Ovary (tissue), 7 donors: ENCODE measurements at regions not wholly inside any gene's neighbourhood (a gene's known extent, or its start where the extent isn't known, plus 50 kb on each side); places are given as distances from the start of the nearest gene placed in this dataset.

ENCODE experiments used
- DNase-seq, 5 donors: peaks; one replicate each; pipeline ENCODE4 v3.0.0-alpha.2; 2019 to 2020
- H3K27ac ChIP-seq, 2 donors: fragments of 200-600 bp; one replicate each; pipeline versions ENCODE4 v1.5.1 to v1.8.0; 2019 to 2022
- H3K27me3 ChIP-seq: fragments of 200-600 bp; one replicate; pipeline ENCODE4 v1.8.0; 2022
- H3K36me3 ChIP-seq: fragments of 200-600 bp; sonication (generic); one replicate; pipeline ENCODE4 v1.5.1; 2019
- H3K4me1 ChIP-seq: one replicate; pipeline ENCODE4 v1.8.1; 2013; ENCODE audit warnings: mild to moderate bottlenecking, moderate library complexity; ENCODE audit not compliant: insufficient read depth
- H3K4me3 ChIP-seq: fragments of 200-600 bp; sonication (generic); one replicate; pipeline ENCODE4 v1.5.1; 2017
- H3K9me3 ChIP-seq, 2 donors: fragments of 200-600 bp in 1 of 2; sonication (generic) in 1 of 2; one replicate each; pipeline versions ENCODE4 v1.5.1 to v1.8.1; 2013 to 2019; ENCODE audit warnings: mild to moderate bottlenecking in 1 of 2, moderate library complexity in 1 of 2
- EP300 ChIP-seq: sonication (generic); formaldehyde crosslinking; IDR thresholded peaks from one replicate; pipeline ENCODE4 v1.6.1; 2017; ENCODE audit warnings: antibody characterized with exemption
- POLR2A ChIP-seq: fragments of 450-650 bp; IDR thresholded peaks from one replicate; pipeline ENCODE4 v1.6.1; 2017; ENCODE audit warnings: antibody characterized with exemption, mild to moderate bottlenecking, moderate library complexity
- WGBS, 3 donors: extraction: QIAGEN DNeasy Blood & Tissue Kit in 1 of 3; methylation state at CpG; one replicate each; pipeline versions ENCODE4 v1.1.5 to v1.1.7; 2013 to 2017; 5-methylcytosine and 5-hydroxymethylcytosine counted together
- intact Hi-C, 4 donors: fragments of 100-400 bp; cut with DNase I; formaldehyde crosslinking; loops; one replicate each; pipeline versions ENCODE4 v1.11.0 to v1.15.1; 2022 to 2023
- TF ChIP-seq, protein P1 (sequence below), 3 donors: fragments of 450-650 bp in 2 of 3; fragments of 200-600 bp in 1 of 3; IDR thresholded peaks; one replicate each; pipeline versions ENCODE4 v1.5.1 to v1.8.0; 2016 to 2022; ENCODE audit warnings: antibody characterized with exemption in 3 of 3, mild to moderate bottlenecking in 1 of 3
- donor health status: DM: no; HTN: no; CAD: no; lungs with moderate emphysema.
- donor health status: DM: no; HTN: no; CAD: no.
- donor health status: Bipolar disorder and iron deficiency.
- donor health status: DM: no; HTN: no; CAD: no.
- donor health status: DM: yes; HTN: yes; CAD: no.

DNA sequence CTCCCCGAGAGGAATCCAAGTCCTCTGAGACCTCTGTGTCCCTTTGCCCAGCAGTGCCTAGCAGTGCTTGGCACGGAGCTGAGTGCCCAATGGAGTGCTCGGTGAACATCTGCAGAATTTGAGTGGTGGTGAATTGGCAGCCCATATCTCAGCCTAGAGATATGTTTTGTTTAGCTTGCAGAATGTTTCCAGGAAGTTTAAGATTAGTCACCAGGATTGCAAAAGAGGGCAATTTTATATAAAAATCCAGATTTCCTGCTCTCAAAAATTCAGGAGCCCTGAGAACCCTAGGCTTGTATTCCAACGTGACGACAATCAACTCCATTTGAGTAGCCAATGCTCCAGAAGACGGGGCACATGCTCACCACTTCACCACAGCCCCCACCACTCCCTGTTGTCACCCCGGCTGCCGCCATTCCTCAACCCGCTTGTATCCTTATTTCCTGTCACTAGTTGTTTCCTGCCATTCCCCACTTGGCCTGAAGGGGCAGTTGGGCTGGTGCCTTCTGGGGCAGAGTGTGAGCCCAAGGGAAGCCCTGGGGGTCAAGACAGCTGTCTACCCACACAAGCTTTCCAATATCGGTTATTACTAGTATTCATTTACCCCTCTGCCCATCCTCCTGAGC lies 116.9 kb downstream of the EFNB1 start:
- no peak for TF ChIP-seq EP300
- no peak for TF ChIP-seq POLR2A
- TF ChIP-seq, protein P1, sequence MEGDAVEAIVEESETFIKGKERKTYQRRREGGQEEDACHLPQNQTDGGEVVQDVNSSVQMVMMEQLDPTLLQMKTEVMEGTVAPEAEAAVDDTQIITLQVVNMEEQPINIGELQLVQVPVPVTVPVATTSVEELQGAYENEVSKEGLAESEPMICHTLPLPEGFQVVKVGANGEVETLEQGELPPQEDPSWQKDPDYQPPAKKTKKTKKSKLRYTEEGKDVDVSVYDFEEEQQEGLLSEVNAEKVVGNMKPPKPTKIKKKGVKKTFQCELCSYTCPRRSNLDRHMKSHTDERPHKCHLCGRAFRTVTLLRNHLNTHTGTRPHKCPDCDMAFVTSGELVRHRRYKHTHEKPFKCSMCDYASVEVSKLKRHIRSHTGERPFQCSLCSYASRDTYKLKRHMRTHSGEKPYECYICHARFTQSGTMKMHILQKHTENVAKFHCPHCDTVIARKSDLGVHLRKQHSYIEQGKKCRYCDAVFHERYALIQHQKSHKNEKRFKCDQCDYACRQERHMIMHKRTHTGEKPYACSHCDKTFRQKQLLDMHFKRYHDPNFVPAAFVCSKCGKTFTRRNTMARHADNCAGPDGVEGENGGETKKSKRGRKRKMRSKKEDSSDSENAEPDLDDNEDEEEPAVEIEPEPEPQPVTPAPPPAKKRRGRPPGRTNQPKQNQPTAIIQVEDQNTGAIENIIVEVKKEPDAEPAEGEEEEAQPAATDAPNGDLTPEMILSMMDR (IDR thresholded peaks at IDR 0.05): no peak
- no peaks in the 10 kb centered on the region for H3K4me1 ChIP-seq
- H3K36me3 ChIP-seq: no peaks in the 10 kb centered on the region
- intact Hi-C loops: no loop called here
- DNase-seq: no peak
- H3K27me3 ChIP-seq: no peaks in the 10 kb centered on the region
- no peak overlapping the region for H3K27ac ChIP-seq
- 67 to 76% (median 74%) methylated on average over 10 of the region's 10 CpGs for whole genome bisulfite sequencing, 3 donors
- H3K9me3 ChIP-seq: no peaks in the 10 kb centered on the region
- H3K4me3 ChIP-seq: no peak overlapping the region

DNA sequence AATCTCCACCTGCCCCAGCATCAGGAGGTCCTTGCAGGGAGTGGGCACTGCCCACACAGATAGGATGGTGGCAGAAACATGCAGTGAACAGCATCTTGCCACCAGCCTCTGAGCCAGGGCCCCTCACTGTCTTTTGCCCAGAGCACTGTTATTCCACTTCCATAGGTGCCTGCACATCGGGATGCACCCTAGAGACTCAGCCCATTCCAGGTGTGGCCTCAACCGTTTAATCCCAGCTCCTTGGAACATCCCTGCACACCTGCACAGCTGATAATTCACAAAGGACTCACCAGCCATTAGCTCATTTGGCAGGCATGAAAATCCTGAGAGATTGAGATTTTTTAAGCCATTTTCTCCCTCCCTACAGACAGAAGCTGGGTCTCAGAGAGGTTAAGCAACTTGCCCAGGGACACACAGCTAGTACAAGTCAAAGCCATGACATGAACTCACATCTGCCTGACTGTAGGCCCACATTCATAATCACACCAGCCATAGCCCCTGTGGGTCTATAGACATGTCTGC lies 116.3 kb downstream of the EFNB1 start:
- no peak for TF ChIP-seq POLR2A
- TF ChIP-seq EP300: no peak
- TF ChIP-seq, protein P1 (IDR thresholded peaks at IDR 0.05): no peak
- intact Hi-C loops: no loop called here
- no peak overlapping the region for H3K27ac ChIP-seq
- 58 to 74% (median 63%) methylated on average over 2 of the region's 2 CpGs for WGBS, 3 donors
- no peak for DNase-seq
- H3K36me3 ChIP-seq: no peaks in the 10 kb centered on the region
- H3K4me1 ChIP-seq: no peaks in the 10 kb centered on the region
- no peak overlapping the region for H3K4me3 ChIP-seq
- H3K9me3 ChIP-seq: no peaks in the 10 kb centered on the region
- H3K27me3 ChIP-seq: no peaks in the 10 kb centered on the region

DNA sequence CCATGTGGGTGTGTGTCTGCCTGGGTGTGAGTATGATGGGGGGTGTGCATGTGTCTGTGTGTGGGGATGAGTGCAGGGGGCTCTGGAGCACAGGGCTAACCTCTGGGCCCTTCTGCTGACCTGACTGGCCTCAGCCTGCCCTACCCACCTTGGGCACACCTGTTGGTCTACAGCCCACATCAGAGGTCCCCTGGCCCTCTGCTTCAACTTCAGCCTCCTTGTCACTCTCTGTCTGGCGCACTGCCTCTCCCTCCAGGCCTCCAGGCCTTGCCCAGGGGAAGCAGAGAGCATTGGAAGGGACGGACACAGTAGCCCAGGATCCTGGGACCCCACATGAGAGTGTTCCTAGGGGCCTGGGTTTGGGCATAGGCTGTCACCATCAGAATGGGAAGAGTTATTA lies 115.4 kb downstream of the EFNB1 start:
- intact Hi-C loops: no loop called here
- WGBS, 3 donors: 75 to 82% (median 80%) methylated on average over 2 of the region's 2 CpGs
- Histone ChIP-seq H3K27ac (no peak overlapping the region), H3K4me1 (no peaks in the 10 kb centered on the region), H3K9me3 (no peaks in the 10 kb centered on the region), H3K36me3 (no peaks in the 10 kb centered on the region), H3K27me3 (no peaks in the 10 kb centered on the region), H3K4me3 (no peak overlapping the region)
- no peak for DNase-seq
- TF ChIP-seq POLR2A: no peak
- TF ChIP-seq, protein P1 (IDR thresholded peaks at IDR 0.05): no peak
- TF ChIP-seq EP300: no peak

DNA sequence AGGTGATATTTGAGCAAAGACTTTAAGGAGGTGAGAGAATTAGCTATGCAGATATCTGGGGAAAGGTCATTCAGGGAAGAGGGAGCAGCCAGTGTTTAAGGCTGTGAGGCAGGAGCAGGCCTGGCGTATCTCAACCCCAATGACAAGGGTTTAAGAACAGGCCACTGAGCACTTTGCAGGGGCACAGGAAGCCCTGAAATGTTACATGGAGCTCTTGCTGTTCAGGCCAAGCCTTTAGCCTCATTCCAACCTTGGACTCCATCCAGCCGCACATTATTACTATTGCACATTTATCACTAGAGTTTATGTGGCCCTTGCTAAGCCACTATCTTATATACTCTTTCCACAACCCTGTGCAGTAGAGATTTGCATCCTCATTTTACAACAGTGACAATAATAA lies 114.0 kb downstream of the EFNB1 start:
- WGBS, 3 donors: 93 to 100% (median 99%) methylated on average over 2 of the region's 2 CpGs
- intact Hi-C loops: no loop called here

More for the DNA sequence above, 114.0 kb downstream of the EFNB1 start:
- no peak for TF ChIP-seq POLR2A
- TF ChIP-seq, protein P1 (IDR thresholded peaks at IDR 0.05): no peak
- TF ChIP-seq EP300: no peak
- H3K4me3 ChIP-seq: no peak overlapping the region
- H3K4me1 ChIP-seq: no peaks in the 10 kb centered on the region
- no peaks in the 10 kb centered on the region for H3K27me3 ChIP-seq
- no peaks in the 10 kb centered on the region for H3K9me3 ChIP-seq
- H3K36me3 ChIP-seq: no peaks in the 10 kb centered on the region
- DNase-seq: no peak
- H3K27ac ChIP-seq: no peak overlapping the region
